Vagina (tissue), 2 donors: ENCODE measurements at regions not wholly inside any gene's neighbourhood (a gene's known extent, or its start where the extent isn't known, plus 50 kb on each side); places are given as distances from the start of the nearest gene placed in this dataset.
A peak's percentile ranks its signal among the peaks of the same experiment; 100 is the strongest.

ENCODE experiments used
- DNase-seq, 2 donors: peaks; one replicate each; pipeline ENCODE4 v3.0.0-alpha.2; 2017; ENCODE audit errors: extremely low spot score in 2 of 2
- H3K27ac ChIP-seq: fragments of 200-600 bp; sonication (generic); one replicate; pipeline ENCODE4 v1.5.1; 2019
- H3K27me3 ChIP-seq: fragments of 200-600 bp; sonication (generic); one replicate; pipeline ENCODE4 v1.5.1; 2019
- H3K36me3 ChIP-seq, 2 donors: fragments of 200-600 bp; sonication (generic); one replicate each; pipeline ENCODE4 v1.5.1; 2017 to 2019
- H3K4me1 ChIP-seq: fragments of 200-600 bp; sonication (generic); one replicate; pipeline ENCODE4 v1.5.1; 2019
- H3K4me3 ChIP-seq, 2 donors: fragments of 200-600 bp; sonication (generic); 1 replicate in 1 of 2; 2 replicates in 1 of 2; pipeline ENCODE4 v1.5.1; 2016 to 2019
- H3K9me3 ChIP-seq: fragments of 200-600 bp; sonication (generic); one replicate; pipeline ENCODE4 v1.5.1; 2019
- POLR2A ChIP-seq, 2 donors: fragments of 450-650 bp; IDR thresholded peaks; one replicate each; pipeline ENCODE4 v1.6.1; 2017; ENCODE audit warnings: antibody characterized with exemption in 2 of 2, mild to moderate bottlenecking in 2 of 2, moderate library complexity in 2 of 2
- POLR2AphosphoS5 ChIP-seq, 2 donors: sonication (generic); formaldehyde crosslinking; IDR thresholded peaks; one replicate each; pipeline ENCODE4 v1.9.0; 2017; ENCODE audit warnings: antibody characterized with exemption in 2 of 2, mild to moderate bottlenecking in 2 of 2, low read depth in 1 of 2; ENCODE audit not compliant: insufficient read depth in 1 of 2
- intact Hi-C: fragments of 100-400 bp; cut with DNase I; formaldehyde crosslinking; loops from one replicate; pipeline ENCODE4 v1.15.1; 2023
- TF ChIP-seq, protein P1 (sequence below), 3 experiments: fragments of 450-650 bp in 2 of 3; fragments of 200-600 bp in 1 of 3; sonication (generic) in 1 of 3; IDR thresholded peaks; one replicate each; pipeline ENCODE4 v1.5.1; 2017 to 2019; ENCODE audit warnings: antibody characterized with exemption in 3 of 3, mild to moderate bottlenecking in 2 of 3, moderate library complexity in 2 of 3

GRCh38 chr1:14238472-14239307 is 359.8 kb upstream of the KAZN start:
- peak in 1 of 2 donors; percentile 28 for TF ChIP-seq POLR2AphosphoS5 (IDR thresholded peaks at IDR 0.05; ENCODE audit: insufficient read depth in 1 of 2, low read depth in 1 of 2)
- TF ChIP-seq, protein P1, sequence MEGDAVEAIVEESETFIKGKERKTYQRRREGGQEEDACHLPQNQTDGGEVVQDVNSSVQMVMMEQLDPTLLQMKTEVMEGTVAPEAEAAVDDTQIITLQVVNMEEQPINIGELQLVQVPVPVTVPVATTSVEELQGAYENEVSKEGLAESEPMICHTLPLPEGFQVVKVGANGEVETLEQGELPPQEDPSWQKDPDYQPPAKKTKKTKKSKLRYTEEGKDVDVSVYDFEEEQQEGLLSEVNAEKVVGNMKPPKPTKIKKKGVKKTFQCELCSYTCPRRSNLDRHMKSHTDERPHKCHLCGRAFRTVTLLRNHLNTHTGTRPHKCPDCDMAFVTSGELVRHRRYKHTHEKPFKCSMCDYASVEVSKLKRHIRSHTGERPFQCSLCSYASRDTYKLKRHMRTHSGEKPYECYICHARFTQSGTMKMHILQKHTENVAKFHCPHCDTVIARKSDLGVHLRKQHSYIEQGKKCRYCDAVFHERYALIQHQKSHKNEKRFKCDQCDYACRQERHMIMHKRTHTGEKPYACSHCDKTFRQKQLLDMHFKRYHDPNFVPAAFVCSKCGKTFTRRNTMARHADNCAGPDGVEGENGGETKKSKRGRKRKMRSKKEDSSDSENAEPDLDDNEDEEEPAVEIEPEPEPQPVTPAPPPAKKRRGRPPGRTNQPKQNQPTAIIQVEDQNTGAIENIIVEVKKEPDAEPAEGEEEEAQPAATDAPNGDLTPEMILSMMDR (IDR thresholded peaks at IDR 0.05) = no peak
- TF ChIP-seq POLR2A (IDR thresholded peaks at IDR 0.05) = no peak
- no peaks in the 10 kb centered on the region for H3K4me1 ChIP-seq
- peak in 1 of 2 donors; percentile 95 for DNase-seq
- no peaks in the 10 kb centered on the region for H3K36me3 ChIP-seq
- intact Hi-C loops = no loop called here
- H3K4me3 ChIP-seq = no peak overlapping the region
- no peaks in the 10 kb centered on the region for H3K27me3 ChIP-seq
- no peaks in the 10 kb centered on the region for H3K9me3 ChIP-seq
- no peak overlapping the region for H3K27ac ChIP-seq

GRCh38 chr1:14240265-14240664 is 358.2 kb upstream of the KAZN start:
- intact Hi-C loops = no loop called here
- H3K27me3 ChIP-seq = no peaks in the 10 kb centered on the region
- H3K9me3 ChIP-seq = no peaks in the 10 kb centered on the region
- TF ChIP-seq, protein P1 (IDR thresholded peaks at IDR 0.05) = no peak
- no peak for TF ChIP-seq POLR2AphosphoS5 (IDR thresholded peaks at IDR 0.05; ENCODE audit: insufficient read depth in 1 of 2, low read depth in 1 of 2)
- no peak for TF ChIP-seq POLR2A (IDR thresholded peaks at IDR 0.05)
- no peak overlapping the region for H3K4me3 ChIP-seq
- DNase-seq = no peak
- no peaks in the 10 kb centered on the region for H3K4me1 ChIP-seq
- no peaks in the 10 kb centered on the region for H3K36me3 ChIP-seq
- H3K27ac ChIP-seq = no peak overlapping the region

GRCh38 chr1:14242123-14242522 is 356.4 kb upstream of the KAZN start:
- Histone ChIP-seq H3K4me1 (no peaks in the 10 kb centered on the region), H3K4me3 (no peak overlapping the region), H3K27ac (no peak overlapping the region), H3K36me3 (no peaks in the 10 kb centered on the region), H3K27me3 (no peaks in the 10 kb centered on the region), H3K9me3 (no peaks in the 10 kb centered on the region)
- intact Hi-C loops = no loop called here
- TF ChIP-seq POLR2AphosphoS5 (IDR thresholded peaks at IDR 0.05; ENCODE audit: insufficient read depth in 1 of 2, low read depth in 1 of 2) = no peak
- no peak for DNase-seq

DNA sequence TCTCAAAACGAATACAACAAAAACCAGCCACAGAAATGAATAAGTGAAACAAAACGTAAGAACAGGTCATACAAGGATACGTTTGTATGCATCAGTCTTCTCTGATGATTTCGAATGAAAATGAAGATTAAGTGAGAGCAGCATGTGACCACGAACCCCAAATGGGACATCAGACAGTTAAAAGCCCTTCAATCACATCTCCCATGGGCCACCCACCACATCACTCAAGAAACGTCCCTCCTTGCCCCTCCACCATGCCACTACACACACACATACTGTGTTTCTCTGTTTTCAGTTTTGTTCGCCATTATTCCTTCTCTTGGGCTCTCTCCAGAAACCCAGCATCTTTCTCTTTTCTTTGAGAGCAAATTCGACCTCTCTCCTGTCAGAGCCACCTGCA is 355.6 kb upstream of the KAZN start:
- Histone ChIP-seq H3K27me3 (no peaks in the 10 kb centered on the region), H3K27ac (no peak overlapping the region)
- no peak for TF ChIP-seq POLR2A (IDR thresholded peaks at IDR 0.05)
- TF ChIP-seq, protein P1 (IDR thresholded peaks at IDR 0.05) = no peak
- no peak for TF ChIP-seq POLR2AphosphoS5 (IDR thresholded peaks at IDR 0.05; ENCODE audit: insufficient read depth in 1 of 2, low read depth in 1 of 2)

DNA sequence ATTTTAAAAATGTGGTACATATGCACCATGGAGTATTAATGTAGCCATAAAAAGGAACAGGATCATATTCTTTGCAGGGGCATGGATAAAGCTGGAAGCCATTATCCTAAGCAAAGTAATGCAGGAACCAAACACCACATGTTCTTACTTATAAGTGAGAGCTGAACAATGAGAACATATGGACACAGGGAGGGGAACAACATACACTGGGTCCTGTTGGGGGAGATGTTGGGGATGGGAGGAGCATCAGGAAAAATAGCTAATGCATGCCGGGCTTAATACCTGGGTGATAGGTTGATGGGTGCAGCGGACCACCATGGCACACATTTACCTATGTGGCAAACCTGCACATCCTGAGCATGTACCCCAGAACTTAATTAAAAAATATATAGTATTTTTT is 352.5 kb upstream of the KAZN start:
- intact Hi-C loops = no loop called here
- no peaks in the 10 kb centered on the region for H3K36me3 ChIP-seq
- DNase-seq = no peak
- no peak overlapping the region for H3K27ac ChIP-seq
- no peaks in the 10 kb centered on the region for H3K27me3 ChIP-seq
- H3K4me3 ChIP-seq = no peak overlapping the region
- no peaks in the 10 kb centered on the region for H3K9me3 ChIP-seq
- no peaks in the 10 kb centered on the region for H3K4me1 ChIP-seq
- TF ChIP-seq, protein P1 (IDR thresholded peaks at IDR 0.05) = no peak
- no peak for TF ChIP-seq POLR2AphosphoS5 (IDR thresholded peaks at IDR 0.05; ENCODE audit: insufficient read depth in 1 of 2, low read depth in 1 of 2)
- no peak for TF ChIP-seq POLR2A (IDR thresholded peaks at IDR 0.05)

More for the DNA sequence above, 355.6 kb upstream of the KAZN start:
- Histone ChIP-seq H3K36me3 (no peaks in the 10 kb centered on the region), H3K4me3 (no peak overlapping the region), H3K9me3 (no peaks in the 10 kb centered on the region), H3K4me1 (no peaks in the 10 kb centered on the region)
- peak in 1 of 2 donors; percentile 20 for DNase-seq
- intact Hi-C loops = no loop called here
